ENCODE measurements at regions not wholly inside any gene's neighbourhood (a gene's known extent, or its start where the extent isn't known, plus 50 kb on each side); places are given as distances from the start of the nearest gene placed in this dataset.

DNA sequence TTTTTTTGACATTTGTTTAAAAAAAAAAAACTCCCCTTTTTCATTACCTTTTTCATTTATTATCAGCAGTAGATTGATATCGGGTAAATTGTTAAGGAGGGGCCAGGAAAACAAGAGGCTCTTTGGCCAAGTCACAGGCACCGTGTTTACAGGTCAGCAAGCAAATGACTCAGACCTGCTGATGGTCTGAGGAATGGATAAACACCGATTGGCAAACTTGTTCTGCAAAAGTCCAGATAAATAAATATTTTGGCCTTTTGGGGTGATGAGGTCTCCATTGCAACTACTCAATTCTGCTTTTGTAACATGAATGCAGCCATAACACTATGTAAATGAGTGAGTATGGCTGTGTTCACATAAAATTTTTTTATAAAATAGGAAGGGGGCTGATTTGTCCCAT is 94.0 kb downstream of the RPS29 start:
- TF ChIP-seq, protein P1, sequence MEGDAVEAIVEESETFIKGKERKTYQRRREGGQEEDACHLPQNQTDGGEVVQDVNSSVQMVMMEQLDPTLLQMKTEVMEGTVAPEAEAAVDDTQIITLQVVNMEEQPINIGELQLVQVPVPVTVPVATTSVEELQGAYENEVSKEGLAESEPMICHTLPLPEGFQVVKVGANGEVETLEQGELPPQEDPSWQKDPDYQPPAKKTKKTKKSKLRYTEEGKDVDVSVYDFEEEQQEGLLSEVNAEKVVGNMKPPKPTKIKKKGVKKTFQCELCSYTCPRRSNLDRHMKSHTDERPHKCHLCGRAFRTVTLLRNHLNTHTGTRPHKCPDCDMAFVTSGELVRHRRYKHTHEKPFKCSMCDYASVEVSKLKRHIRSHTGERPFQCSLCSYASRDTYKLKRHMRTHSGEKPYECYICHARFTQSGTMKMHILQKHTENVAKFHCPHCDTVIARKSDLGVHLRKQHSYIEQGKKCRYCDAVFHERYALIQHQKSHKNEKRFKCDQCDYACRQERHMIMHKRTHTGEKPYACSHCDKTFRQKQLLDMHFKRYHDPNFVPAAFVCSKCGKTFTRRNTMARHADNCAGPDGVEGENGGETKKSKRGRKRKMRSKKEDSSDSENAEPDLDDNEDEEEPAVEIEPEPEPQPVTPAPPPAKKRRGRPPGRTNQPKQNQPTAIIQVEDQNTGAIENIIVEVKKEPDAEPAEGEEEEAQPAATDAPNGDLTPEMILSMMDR (optimal IDR thresholded peaks at IDR 0.05 in 1 of 3, IDR thresholded peaks at IDR 0.05 in 1 of 3, conservative IDR thresholded peaks at IDR 0.05 in 1 of 3; ENCODE audit: extremely low read depth in 1 of 3, insufficient read depth in 2 of 3, low read length in 3 of 3) = no peak
- TF ChIP-seq EZH2 (IDR thresholded peaks at IDR 0.05; ENCODE audit: low read length) = no peak
- FAIRE-seq (no peak), DNase-seq (ENCODE audit: low read depth, low spot score) (no peak)
- dilution Hi-C loops (cut with MboI; ENCODE audit: extremely low pct_ligation_motif_present, low sequenced_read_pairs) = no loop called here
- H3K36me3 ChIP-seq (ENCODE audit: control insufficient read depth in 2 of 2, extremely low read depth in 1 of 2, insufficient read depth in 2 of 2, low read length in 2 of 2) = no peaks in the 10 kb centered on the region
- no peaks in the 10 kb centered on the region for H3K9me1 ChIP-seq (ENCODE audit: control insufficient read depth, extremely low read depth, insufficient read depth, low read length)
- no peaks in the 10 kb centered on the region for H3K27me3 ChIP-seq (ENCODE audit: control insufficient read depth, extremely low read depth, insufficient read depth, low read length)
- H3K4me2 ChIP-seq (ENCODE audit: control insufficient read depth, extremely low read depth, insufficient read depth, low read depth, low read length) = no peak overlapping the region
- no peak overlapping the region for H3K4me3 ChIP-seq (ENCODE audit: control insufficient read depth in 2 of 3, extremely low read depth in 1 of 3, insufficient read depth in 2 of 3, low read depth in 1 of 3, low read length in 3 of 3)
- H3K79me2 ChIP-seq (ENCODE audit: control insufficient read depth, insufficient read depth, low read length) = no peaks in the 10 kb centered on the region
- H3K9ac ChIP-seq (ENCODE audit: control insufficient read depth, extremely low read depth, insufficient read depth, low read length) = no peak overlapping the region
- H3K4me1 ChIP-seq (ENCODE audit: control insufficient read depth, extremely low read depth, insufficient read depth, low read length) = no peaks in the 10 kb centered on the region
- no peaks in the 10 kb centered on the region for H4K20me1 ChIP-seq (ENCODE audit: control insufficient read depth, extremely low read depth, insufficient read depth, low read length)
- H3K9me3 ChIP-seq (ENCODE audit: control insufficient read depth, low read depth, low read length) = no peaks in the 10 kb centered on the region
- H2AFZ ChIP-seq (ENCODE audit: control insufficient read depth, low read length) = no peak overlapping the region
- H3K27ac ChIP-seq (ENCODE audit: control insufficient read depth, insufficient read depth, low read length) = no peak overlapping the region

DNA sequence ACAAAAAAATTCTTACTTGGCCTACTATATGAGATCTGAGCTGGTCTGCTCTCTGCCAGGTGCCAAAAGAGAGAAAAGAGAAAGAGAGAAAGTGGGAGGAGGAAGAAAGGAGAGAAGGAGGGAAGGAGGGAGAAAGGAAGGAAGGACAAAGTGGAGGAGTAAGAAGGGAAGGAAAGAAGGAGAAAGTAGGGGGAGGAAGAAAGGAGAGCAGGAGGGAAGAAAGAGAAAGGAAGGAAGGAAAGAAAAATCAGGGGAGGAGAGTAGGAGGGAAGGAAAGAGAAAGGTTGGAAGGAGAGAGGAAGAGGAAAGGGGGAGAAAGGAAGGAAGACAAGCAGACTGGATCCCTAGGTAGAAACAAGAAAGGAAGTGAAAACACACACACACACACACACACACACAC is 96.8 kb downstream of the RPS29 start:
- TF ChIP-seq, protein P1 (optimal IDR thresholded peaks at IDR 0.05 in 1 of 3, IDR thresholded peaks at IDR 0.05 in 1 of 3, conservative IDR thresholded peaks at IDR 0.05 in 1 of 3; ENCODE audit: extremely low read depth in 1 of 3, insufficient read depth in 2 of 3, low read length in 3 of 3) = no peak
- TF ChIP-seq EZH2 (IDR thresholded peaks at IDR 0.05; ENCODE audit: low read length) = no peak
- Histone ChIP-seq H3K4me1 (ENCODE audit: control insufficient read depth, extremely low read depth, insufficient read depth, low read length) (no peaks in the 10 kb centered on the region), H3K4me3 (ENCODE audit: control insufficient read depth in 2 of 3, extremely low read depth in 1 of 3, insufficient read depth in 2 of 3, low read depth in 1 of 3, low read length in 3 of 3) (no peak overlapping the region), H3K9ac (ENCODE audit: control insufficient read depth, extremely low read depth, insufficient read depth, low read length) (no peak overlapping the region), H3K9me1 (ENCODE audit: control insufficient read depth, extremely low read depth, insufficient read depth, low read length) (no peaks in the 10 kb centered on the region), H3K4me2 (ENCODE audit: control insufficient read depth, extremely low read depth, insufficient read depth, low read depth, low read length) (no peak overlapping the region), H3K36me3 (ENCODE audit: control insufficient read depth in 2 of 2, extremely low read depth in 1 of 2, insufficient read depth in 2 of 2, low read length in 2 of 2) (no peaks in the 10 kb centered on the region), H3K9me3 (ENCODE audit: control insufficient read depth, low read depth, low read length) (no peaks in the 10 kb centered on the region), H3K27me3 (ENCODE audit: control insufficient read depth, extremely low read depth, insufficient read depth, low read length) (no peaks in the 10 kb centered on the region), H3K79me2 (ENCODE audit: control insufficient read depth, insufficient read depth, low read length) (no peaks in the 10 kb centered on the region), H4K20me1 (ENCODE audit: control insufficient read depth, extremely low read depth, insufficient read depth, low read length) (no peaks in the 10 kb centered on the region), H2AFZ (ENCODE audit: control insufficient read depth, low read length) (no peak overlapping the region), H3K27ac (ENCODE audit: control insufficient read depth, insufficient read depth, low read length) (no peak overlapping the region)
- DNase-seq (ENCODE audit: low read depth, low spot score) (no peak), FAIRE-seq (no peak)
- dilution Hi-C loops (cut with MboI; ENCODE audit: extremely low pct_ligation_motif_present, low sequenced_read_pairs) = no loop called here
